NCI-H2107 (cell line): ENCODE measurements at regions not wholly inside any gene's neighbourhood (a gene's known extent, or its start where the extent isn't known, plus 50 kb on each side); places are given as distances from the start of the nearest gene placed in this dataset.

Experiments used
- DNase-seq: peaks from one replicate; lab custom pipeline; 2025; lab: John Stamatoyannopoulos, UW

DNA sequence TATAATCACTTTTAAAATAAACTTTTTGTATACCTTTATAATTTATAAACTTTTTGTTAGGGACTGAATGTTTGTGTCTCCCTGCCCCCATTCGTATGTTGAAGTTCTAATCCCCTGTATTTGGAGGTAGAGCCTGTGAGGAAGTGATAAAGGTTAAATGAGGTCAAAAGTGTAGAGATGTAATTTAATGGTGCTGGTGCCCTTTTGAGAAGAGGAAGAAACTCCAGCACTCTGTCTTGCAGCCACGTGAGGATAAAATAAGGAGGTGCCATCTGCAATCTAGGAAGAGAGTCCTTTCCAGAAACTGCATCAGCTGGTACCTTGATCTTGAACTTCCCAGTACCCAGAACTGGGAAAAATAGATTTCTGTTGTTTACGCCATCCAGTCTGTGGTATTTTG lies 106.1 kb upstream of the RGMA start:
- no peak for DNase-seq

DNA sequence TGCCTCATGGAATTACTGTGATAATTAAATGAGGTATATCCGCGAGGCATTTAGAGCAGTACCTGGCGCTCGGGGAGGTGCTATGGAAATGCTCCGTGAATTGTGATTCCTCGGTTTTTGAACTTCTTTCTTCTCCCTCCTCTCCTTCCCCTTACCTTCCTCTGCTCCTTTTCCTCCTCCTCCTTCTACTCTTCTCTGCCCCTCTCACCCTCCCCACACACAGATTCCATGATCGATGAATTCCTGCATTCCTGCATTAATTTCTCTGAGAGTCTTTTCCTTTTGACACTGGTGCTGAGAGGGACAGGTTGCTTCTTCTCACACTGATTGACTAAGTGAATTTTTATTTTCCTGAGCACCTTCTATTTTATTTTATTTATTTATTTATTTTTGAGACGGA lies 101.2 kb upstream of the RGMA start:
- no peak for DNase-seq

DNA sequence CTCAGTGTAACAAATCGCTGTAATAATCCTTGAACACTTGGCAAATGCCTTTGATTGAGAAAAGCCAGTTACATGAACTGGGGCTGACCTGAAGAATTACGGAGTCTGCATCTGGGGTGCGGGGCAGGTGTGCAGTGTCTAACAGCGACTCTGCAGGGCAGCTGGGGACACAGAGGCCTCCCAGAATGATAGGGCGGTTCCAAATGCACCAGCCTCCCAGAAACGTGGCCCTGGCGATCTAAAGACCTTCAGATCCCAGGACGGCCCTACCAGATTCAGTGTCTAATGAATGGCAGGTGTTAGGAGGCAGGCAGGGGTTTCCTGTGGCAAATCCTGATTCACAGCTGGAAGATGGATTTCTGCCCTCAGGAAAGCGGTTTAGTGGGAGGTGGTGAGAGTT lies 100.5 kb upstream of the RGMA start:
- no peak for DNase-seq

DNA sequence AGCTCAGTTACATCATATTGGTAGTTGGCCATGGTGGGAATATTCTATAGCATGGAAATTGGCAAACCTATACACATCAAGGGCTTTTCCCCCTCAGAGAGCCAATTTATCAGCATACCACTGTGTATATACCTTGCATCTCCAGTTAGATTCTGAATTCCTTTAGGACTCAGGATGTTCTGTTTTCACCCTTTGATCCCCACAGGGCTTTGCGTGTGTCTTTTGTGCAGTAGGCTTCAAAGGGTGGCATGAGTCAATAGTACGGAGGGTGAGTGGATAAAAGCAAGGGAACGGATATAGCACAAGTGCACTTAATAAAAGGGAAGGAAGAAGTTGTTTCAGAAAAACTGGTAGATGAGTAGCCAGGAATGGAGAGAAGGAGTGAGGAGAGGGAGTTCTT lies 99.2 kb upstream of the RGMA start:
- DNase-seq = no peak

DNA sequence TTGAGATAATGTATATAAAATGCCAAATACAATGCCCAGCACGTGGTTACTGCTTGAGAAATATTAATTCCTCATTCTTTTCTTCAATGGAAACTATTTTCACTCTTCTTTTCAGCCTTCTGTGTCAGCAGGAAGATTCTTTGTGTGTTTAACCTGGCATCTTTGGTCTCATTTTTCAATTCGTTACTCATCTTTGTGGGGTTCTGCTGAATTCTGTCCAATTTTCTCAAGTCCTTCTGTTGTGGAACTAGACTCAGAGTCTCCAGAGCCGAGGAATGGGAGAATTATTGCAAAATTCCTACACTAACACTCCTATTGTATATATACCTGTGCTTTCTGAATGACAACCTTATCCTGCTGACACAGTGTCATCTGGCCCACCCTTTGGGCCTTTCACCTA lies 96.8 kb upstream of the RGMA start:
- DNase-seq = no peak

DNA sequence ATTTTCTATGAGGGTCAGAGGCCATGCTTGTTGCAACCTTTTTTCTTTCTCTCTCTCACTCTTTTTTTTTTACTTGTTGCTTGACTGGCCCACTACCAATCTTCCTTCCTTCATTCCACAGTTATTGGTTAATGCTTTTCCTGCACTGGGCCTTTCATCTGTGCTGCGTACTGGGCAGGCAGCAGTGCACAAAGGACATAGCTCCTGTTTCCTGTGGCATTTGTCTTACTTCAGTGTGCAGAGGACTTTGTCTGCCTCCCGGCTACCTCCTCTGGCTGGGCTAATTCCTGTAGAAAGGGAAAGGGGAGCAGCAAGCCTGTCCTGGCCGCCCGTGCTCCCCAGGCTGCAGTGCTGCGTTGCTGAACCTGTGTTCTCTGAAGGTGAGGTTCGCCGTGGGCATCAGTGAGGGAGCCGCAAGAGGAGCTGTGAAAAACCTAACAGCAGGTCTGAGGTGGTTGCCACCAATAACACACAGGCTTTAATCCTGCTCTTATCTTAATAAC lies 93.7 kb upstream of the RGMA start:
- no peak for DNase-seq

DNA sequence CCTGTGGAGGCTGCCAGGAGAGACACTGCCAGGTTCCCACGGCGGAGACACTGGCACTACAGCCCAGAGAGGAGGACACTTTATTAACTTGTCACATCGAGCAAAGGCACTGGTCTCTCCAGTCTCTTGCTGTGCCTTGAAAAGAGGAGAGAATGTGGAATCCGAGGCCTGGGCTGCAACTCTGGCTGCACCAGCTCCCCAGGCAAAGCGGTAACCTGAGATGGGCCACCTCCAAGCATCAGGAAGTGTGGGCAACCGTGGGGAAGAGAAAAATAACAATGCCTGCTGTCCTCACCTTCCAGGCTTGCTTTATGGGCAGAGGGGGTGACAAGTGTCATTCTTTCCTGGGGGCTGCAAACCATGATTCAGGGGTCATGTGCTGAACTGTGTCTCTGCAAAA lies 91.6 kb upstream of the RGMA start:
- DNase-seq = no peak

DNA sequence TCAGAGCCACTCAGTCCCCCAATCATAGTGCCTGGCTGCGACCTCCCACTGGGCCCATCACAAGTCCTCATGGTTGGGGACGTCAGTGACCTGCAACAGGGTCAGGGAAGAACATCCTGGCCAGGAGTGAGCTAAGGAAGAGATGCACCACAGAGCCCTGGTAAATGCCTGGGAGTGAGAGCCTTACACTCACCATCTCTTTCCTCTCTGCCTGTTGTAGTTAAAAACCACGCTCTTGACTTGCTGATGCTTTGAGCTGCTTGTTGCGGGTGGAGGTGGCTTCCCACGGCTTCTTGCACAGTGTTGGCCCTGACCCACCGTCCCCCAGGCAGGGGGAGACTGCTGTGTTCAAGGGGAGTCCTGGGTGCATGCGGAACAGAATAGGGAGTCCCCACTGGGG lies 91.1 kb upstream of the RGMA start:
- no peak for DNase-seq

DNA sequence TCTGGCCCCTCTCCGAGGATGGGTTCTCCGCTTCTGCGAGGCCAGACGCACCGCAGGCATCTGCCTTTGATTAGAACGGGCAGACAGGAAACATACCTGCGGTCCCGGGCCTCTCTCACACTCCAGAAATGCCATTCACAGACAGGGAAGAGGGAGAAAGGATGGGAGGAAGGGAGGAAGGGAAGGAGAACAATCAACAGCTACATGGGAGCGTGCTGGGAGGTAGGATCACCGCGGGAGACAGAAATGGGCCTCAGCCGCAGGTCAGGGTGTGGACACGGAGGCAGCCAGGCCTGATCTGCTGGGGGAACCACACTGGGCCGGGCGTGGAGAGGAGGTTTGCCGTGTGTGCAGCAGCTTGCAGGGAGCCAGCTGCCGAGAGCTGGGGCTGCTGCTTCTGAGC lies 90.7 kb upstream of the RGMA start:
- no peak for DNase-seq

DNA sequence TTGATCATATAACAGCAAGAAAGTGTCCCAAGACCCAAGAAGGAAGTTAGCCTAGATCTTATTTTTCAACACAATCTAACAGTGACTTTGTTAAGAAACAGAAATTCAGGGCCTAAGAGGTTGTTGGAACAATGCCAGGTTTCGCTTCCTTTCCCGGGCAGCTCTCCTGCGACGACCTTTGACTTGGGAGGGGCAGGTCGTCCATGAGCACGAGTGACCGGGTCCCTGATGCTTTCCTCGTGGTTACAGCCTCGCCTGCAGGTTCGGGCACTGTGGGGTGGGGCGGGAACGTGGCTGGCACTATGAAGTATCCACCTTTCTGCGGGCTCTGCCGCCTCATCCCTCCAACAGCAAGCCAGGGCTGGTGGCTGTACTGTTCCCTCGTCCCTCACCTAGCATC lies 90.1 kb upstream of the RGMA start:
- no peak for DNase-seq

DNA sequence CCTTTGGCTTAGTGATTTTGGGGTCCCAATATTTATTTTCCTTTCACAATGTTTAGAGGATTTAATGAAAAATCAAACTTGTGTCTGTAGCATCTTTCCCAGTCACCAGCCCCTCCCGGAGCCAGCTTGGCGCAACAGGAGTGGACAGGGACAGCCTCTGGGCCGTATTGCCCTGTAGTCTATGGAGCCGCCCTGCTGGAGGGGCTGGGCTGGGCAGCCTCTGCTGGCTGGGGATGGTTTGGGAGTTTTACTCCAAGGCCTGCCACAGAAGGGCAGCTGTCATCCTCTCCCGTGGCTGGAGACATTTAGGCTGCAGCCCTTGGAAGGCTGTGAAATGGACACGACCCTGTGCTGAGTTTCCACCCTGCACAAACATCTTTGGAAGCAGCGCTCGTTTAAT lies 89.4 kb upstream of the RGMA start:
- DNase-seq = no peak

DNA sequence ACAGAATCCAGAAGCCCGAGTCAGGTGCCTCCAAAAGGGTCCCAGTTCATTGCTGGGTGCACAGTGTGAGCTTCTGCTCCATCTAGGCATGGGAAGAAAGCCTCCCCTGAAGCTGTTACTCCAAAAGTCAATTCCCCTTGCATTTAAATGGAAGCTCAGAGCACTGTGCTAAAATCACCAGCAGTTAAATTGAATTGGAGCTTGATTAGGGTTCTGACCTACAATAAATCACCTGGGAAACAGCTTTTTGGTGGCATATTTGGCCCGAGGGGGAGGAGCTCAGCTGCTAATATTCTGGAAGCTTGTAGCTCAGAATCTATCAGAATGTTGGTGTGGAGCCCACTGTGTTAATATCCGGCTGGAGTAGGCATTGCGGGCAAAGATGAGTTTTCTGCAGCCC lies 87.1 kb upstream of the RGMA start:
- no peak for DNase-seq

DNA sequence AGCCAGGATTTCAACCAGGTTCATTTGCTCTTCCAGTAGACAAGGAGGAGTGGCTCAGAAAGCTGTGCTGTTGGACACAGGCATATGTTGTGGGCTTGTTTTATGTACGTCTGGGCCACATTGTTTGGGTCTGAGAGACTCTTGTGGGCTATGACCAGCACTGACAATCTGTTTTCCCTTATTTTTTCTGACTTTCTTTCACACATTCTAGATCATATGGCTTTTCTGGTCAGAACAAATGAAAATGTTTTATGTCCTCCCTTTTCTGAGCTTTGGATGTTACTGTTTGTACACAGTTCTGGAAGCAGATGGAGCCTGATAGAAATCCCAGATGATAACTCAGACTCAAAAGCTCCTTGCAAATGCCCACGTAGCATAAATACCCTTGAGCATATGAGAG lies 85.8 kb upstream of the RGMA start:
- no peak for DNase-seq

DNA sequence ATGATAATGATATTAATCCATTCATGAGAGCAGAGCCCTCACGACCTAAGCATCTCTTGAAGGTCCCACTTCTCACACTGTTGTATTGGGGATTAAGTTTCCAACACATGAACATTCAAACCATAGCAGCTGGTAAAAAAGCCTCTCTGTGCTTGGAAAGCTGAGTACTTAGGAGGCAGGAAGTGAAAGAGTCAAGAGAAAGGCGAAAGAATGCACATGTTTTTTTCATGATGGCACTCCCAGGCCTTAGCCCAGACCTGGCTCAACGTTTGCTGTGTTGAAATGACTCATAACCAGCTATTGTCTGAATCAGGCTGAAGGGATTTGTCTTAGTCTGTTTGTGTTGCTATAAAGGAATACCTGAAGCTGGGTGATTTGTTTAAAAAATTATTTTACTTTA lies 84.4 kb upstream of the RGMA start:
- no peak for DNase-seq

DNA sequence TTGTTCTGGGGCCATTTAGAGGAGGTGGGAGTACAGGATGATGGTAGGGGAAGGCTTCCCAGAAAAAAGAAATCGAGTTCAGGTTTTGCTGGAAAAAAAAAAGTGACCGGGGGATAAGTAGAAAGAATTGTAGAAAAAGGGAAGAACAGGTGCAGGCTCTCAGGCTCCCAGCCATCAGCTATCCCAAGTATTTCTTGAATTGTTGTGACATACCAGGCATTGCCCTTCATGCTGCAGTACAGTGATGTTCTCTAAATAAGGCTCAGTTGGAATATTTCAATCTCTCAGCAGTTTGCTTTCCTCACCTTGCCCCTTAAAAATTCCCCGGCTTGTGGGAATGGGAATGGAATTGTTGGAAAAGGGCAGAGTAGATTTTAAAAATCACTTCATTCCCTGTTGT lies 82.5 kb upstream of the RGMA start:
- no peak for DNase-seq

DNA sequence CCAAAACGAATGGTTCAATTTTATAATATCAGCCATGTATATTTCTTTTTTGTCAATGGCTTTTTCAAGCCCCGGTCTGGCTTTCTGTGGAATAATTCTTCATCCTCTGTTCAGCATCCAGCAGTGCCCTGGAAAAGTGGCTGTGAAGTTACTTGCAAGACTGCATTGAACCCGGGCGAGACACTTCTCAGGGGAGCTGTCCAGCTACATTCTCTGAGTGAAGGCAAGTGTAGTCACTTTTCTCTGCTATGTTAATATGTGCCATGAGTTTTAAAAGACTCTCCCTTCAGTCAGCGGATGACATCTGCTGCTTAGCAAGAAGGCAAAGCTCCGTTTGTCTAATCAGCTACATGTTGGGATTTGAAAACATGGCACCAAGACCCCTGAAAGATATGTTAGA lies 81.3 kb upstream of the RGMA start:
- DNase-seq = no peak

DNA sequence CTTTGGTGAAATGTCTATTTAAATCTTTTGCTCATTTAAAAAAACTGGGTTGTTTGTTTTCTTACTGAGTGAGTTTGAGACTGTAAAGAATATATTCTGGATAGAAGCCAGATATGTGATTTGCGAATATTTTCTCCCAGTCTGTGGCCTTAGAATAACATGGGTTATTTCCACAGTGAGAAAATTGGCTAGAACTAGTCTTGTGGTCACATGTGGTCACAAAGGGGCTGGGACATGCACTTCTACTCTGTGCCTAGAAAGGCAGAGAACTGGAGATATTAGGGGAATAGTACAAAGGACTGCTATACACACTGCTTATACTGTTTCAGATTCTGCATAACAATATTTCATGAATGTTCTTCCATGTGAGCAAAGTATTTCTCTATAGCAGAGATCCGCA lies 79.9 kb upstream of the RGMA start:
- no peak for DNase-seq

DNA sequence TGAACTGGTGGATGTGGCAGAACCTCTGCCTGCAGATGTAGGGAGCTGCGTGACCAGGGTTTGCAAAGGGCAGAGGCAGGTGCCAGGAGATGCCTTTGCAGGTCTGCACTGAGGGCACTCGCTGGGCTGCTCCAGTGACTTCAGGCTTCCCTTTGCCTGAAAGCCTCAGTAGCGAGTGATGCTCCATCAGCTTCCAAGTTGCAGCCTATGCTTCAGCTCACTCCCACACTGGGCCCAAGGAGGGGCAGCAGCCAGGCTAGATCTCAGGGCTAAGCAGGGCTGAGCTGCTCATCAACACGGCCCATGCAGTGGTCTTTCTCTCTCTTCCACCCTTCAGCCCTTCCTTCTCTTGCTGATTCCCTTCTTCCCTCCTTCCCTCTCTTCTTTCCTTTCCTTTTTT lies 78.3 kb upstream of the RGMA start:
- no peak for DNase-seq

DNA sequence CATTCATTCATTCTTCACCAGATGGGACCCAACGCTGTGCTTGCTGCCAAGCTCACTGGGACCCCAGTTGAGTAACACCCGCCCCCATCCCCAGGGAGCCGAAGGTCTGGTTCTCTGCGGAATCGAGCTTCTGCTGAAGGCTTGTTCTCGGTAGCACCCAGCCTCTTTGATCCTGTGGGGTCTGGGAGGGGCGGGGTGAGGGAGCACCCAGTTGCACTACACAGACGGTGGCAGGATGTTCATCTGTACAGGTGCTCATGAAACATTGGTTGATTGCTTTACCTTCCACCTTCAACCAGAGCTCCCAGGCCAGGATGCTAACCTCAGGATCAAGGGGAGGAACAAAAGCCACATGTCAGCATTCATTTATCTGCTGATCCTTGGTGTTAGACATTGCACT lies 77.7 kb upstream of the RGMA start:
- DNase-seq = no peak

DNA sequence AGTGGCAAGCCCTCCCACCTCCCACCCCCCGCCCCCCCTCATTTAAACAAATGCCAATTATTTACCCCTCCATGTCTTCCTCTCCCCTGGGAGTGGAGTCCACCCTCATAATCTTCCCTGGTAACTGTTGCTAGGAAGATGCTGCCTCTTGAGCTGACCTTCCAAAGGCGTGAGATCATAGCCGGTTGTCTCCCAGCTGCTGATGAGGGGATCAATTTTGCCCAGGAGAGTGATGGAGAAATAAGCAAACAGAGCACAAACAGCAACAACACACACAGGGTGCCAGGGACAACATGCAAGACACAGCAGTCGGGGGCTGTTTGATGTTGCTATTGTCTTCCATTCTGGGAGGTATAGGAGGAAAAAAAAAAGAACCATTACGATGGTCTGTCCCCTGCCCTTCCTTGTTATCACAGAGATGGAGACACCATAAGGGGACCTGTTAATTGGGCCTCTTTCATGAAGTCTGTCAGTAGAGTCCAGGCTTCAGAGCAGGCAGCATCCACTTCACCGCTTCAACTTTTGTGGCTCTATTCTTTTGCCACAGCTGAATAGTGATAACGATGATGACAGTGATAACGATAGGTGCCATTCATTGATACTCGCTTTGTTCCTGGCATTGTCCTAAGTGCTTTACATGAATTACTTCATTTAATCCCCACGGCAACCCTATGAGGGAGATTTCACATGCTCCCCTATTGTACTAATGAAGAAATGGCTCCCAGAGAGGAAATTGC lies 76.9 kb upstream of the RGMA start:
- no peak for DNase-seq

DNA sequence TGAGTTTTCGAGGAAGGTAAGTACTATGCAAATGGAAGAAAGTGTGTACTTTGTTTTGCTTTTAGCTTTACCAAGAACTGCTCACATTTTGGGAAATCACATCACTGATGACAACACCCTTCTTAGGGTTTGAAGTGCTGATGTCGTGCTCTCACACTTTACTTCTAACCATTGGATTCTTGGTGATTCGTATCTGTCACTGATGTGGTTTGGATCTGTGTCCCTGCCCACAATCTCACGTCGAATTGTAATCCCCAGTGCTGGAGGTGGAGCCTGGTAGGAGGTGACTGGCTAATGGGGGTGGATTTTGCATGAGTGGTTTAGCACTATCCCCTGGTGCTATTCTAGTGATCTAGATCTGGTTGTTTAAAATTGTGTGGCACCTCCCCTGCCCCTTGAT lies 75.4 kb upstream of the RGMA start:
- no peak for DNase-seq

DNA sequence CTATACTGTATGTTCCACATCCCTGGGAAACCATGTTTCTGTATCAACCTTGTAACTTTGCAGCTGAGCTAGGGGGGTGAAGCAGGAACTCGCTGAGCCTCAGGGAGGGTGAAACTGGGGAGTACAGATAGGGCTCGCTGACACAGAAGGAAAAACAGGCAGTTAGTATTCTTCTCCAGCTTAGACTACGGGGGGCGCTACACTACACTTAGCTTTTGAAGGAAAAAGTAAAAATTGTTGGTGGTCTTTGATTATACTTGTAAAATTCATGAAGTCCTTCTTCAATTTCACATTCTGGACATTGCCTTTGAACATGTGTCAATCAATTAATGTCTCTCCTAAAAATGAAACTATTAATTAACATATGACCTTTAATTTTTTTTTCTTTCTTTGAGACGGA lies 73.5 kb upstream of the RGMA start:
- no peak for DNase-seq

DNA sequence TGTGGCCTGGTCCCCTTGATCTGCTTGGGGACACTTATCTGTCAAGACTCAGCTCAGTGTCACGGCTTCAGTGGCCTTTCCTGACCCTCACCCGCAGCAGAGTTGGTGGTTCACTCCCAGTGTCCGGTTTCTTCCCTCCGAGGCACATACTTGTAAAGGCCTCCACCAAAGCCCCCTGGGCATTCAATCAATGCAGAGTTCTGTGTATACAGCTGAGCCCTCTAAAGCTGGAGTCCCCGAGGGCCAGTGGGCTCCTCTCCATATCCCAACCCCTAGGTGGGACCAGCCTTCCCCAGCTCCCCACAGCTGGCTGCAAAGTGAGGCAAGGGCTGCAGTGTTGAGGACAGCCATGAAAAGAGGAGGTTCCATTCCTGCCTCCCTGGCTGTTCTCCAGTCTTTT lies 70.9 kb upstream of the RGMA start:
- DNase-seq = no peak

DNA sequence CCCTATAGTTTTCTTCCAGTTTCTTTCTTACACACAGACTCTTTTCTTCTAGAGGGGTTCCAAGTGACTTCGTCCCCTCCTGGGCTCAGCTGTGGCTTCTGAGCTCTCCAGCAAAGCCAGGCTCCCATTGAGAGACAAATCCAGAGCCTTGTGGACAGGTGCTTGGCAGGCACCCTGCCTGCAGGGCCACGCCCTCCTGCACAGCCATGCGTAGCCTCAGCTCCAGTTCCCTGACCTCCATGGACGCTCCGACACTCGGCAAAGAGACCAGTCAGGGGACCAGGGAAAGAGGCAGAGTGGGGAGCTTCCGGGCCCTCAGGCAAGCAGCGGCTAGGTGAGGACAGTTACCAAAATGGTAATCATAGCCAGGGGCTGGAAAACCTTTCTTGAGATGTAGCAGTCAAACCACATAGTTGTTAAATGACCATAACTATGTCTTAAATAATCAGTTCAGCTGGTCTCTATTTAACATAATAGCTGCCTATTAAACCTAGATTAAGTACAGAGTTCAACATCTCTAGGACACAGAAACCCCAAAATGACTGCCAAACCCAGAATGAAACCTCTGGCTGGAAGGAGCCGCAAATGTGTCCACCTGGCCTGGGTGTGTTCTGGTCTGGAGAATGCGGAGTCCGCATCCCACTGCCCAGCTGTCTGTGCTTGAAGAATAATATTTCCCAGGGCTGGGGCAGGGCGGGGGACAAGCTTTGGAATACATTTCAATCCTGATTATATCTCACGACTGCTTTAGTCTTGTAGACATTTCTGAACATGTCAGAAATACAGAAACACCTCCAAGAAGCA lies 69.3 kb upstream of the RGMA start:
- DNase-seq = no peak
